ENCODE measurements at regions not wholly inside any gene's neighbourhood (a gene's known extent, or its start where the extent isn't known, plus 50 kb on each side); places are given as distances from the start of the nearest gene placed in this dataset.

DNA sequence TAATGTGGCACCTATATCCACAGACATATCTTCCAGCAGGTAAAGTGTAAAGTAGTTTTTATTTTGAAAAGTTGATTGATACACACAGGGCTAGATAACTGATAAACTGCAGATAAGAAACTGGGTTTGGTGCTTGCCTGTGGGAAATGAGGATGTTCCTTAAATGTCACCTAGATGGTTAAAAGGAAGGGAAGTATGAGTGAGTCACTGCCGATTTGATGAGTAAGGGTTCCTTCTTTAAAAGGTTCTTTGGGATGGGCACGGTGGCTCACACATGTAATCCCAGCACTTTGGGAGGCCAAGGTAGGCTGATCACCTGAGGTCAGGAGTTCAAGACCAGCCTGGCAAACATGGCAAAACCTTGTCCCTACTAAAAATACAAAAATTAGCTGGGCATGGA lies 73.8 kb upstream of the FRY start:
- no peak overlapping the region for H3K27ac ChIP-seq
- TF ChIP-seq, protein P1, sequence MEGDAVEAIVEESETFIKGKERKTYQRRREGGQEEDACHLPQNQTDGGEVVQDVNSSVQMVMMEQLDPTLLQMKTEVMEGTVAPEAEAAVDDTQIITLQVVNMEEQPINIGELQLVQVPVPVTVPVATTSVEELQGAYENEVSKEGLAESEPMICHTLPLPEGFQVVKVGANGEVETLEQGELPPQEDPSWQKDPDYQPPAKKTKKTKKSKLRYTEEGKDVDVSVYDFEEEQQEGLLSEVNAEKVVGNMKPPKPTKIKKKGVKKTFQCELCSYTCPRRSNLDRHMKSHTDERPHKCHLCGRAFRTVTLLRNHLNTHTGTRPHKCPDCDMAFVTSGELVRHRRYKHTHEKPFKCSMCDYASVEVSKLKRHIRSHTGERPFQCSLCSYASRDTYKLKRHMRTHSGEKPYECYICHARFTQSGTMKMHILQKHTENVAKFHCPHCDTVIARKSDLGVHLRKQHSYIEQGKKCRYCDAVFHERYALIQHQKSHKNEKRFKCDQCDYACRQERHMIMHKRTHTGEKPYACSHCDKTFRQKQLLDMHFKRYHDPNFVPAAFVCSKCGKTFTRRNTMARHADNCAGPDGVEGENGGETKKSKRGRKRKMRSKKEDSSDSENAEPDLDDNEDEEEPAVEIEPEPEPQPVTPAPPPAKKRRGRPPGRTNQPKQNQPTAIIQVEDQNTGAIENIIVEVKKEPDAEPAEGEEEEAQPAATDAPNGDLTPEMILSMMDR (conservative IDR thresholded peaks at IDR 0.05), result no peak

DNA sequence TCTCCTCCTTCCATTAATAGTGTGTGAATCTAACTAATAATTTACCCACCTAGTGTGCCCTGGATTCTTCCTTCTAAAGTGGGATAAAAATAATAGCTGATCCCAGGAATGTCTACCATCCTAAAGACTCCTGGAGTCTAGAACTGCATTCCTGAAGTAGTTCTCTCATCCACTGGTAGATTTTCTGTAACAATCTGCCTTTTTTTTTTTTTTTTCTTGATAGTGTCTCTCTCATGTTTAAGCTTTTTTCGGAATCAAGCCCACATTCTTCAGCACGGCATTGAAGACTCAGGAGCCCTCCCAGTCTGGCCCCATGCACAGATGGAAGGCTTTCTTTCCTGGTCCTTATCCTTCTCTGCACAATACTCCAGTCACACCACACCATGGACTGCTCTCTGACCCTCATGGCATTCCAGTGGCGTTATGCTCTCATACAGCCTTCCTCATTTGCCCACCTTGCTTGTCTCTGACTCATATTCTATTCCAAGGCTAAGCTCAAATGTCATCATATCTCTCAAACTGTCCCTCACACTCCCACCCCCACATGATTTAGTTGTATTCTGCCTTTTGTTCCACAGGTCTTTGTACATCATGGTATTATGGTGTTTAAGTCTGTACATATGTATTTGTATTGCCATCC lies 68.7 kb upstream of the FRY start:
- TF ChIP-seq, protein P1 (conservative IDR thresholded peaks at IDR 0.05), result no peak
- H3K27ac ChIP-seq, result no peak overlapping the region

DNA sequence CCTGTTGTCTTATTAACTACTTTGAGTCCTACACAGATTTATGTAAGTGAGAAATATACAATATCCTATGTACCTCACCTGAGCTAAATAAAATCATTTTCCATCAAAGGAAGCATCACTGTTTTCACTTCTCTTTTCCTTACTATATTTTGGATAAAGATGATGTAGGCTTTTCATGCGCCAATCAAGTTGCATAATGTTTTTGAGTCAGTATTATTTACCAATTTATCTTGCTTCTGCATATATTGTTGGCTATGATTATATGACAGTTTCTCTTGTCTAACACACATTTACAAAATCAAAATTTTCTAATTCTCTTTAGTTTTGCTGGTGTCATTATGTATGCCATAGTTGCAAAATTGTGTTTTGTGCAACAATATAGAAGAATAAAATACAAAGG lies 67.9 kb upstream of the FRY start:
- TF ChIP-seq, protein P1 (conservative IDR thresholded peaks at IDR 0.05), result no peak
- no peak overlapping the region for H3K27ac ChIP-seq

DNA sequence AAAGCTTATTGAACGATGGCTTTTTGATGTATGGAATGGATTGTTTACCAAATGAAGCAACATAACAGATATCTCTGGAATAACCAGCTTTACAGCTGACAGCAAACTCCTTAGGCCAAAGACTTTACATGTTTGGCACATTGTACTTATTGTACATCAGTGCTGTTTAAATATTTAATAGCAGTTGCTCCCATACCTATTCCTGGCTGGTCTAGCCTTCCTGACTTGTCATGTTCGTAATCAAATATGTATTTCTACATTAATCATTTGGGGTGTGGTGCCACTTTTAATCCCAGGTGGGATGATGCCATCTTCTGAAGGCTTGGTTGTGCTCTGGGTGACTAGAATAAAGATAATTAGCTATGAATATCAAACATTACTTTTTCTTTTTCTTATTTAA lies 67.4 kb upstream of the FRY start:
- 0 out of 2 replicates have a peak overlapping the region, but pooled peaks have one; percentile 57 for H3K27ac ChIP-seq
- TF ChIP-seq, protein P1 (conservative IDR thresholded peaks at IDR 0.05), result no peak

DNA sequence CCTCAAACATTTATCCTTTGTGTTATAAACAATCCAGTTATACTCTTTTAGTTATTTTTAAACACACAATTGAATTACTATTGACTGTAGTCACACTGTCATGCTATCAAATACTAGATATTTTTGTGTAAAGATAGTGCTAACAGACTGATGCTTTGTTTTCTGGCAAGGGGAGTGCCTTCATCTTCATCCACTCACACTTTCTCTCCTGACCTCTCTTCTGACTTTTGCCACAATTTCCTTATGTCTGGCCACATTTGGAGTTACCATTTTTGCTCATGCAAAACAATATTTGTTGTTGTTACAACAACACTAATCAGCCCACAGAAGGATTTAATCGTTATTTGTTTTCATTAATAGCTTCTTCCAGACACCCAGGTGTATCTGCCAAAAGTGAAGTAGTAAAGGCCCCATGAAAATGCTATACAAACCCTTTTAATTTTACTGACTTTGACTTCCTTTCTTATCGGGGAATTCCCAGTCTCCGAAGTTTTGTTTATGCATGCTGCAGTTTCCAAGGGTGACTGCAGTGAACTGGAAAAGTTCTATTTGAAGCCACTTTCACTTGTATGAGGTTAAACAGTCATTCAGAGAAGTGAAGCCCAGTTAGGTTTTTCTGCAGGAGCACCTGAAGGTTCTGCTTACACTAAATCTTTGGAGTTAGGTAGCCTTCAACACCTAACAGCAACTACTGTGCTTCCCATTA lies 66.1 kb upstream of the FRY start:
- TF ChIP-seq, protein P1 (conservative IDR thresholded peaks at IDR 0.05), result no peak
- H3K27ac ChIP-seq, result peak overlapping the region; percentile 57

DNA sequence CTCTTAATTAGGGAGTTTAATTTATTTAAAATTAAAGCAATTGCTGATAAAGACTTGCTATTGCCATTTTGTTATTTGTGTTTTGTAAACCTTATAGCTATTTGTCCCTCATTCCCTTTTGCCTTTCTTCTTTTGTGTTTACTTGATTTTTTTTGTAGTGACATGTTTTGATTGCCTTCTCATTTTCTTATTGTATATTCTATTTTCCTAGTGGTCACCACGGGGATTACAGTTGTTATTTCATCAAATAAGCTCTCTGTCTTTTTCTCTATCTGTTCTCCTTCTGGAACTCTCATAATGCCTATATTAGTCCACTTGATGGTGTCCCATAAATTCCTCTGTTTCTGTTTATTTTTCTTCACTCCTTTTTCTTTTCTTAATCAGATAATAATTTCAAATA lies 64.4 kb upstream of the FRY start:
- H3K27ac ChIP-seq, result no peak overlapping the region
- TF ChIP-seq, protein P1 (conservative IDR thresholded peaks at IDR 0.05), result no peak

DNA sequence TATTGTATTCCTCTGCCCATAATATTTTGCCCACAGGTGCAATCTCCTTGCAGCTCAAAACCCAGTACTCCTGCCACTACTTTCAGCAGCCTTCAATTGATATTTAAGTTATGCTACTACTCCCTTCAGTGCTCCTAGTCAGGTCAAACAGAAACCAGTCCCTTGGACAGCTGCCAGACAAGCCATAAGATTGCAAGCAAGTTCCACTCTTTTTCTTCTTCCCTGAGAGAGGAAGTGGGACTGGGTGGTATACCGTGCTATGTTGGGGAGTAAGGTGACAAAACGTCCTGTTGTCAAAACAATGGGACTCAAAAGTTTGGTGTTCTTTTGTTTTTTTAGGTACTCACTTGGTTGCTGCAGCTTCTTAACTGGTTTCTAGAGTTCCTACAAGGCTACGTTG lies 63.1 kb upstream of the FRY start:
- TF ChIP-seq, protein P1 (conservative IDR thresholded peaks at IDR 0.05), result no peak
- no peak overlapping the region for H3K27ac ChIP-seq

All from VCaP (cell line).